KMS-11 (cell line): ENCODE measurements at regions not wholly inside any gene's neighbourhood (a gene's known extent, or its start where the extent isn't known, plus 50 kb on each side); places are given as distances from the start of the nearest gene placed in this dataset.

Experiments used
- H2AFZ ChIP-seq: fragments of 200-600 bp; sonication (generic); 2 replicates; pipeline ENCODE4 v1.6.1; 2016; ENCODE audit warnings: antibody characterized with exemption, mixed run types, low read depth
- H3K27ac ChIP-seq: fragments of 200-600 bp; sonication (generic); 2 replicates; pipeline ENCODE4 v1.6.1; 2016; ENCODE audit warnings: mild to moderate bottlenecking, mixed run types
- H3K27me3 ChIP-seq: fragments of 200-600 bp; sonication (generic); 2 replicates; pipeline ENCODE4 v1.6.1; 2017; ENCODE audit warnings: mild to moderate bottlenecking, low read depth, mixed run types, moderate library complexity; ENCODE audit not compliant: insufficient read depth
- H3K36me3 ChIP-seq: fragments of 200-600 bp; sonication (generic); 2 replicates; pipeline ENCODE4 v1.6.1; 2017; ENCODE audit warnings: mild to moderate bottlenecking, mixed run types; ENCODE audit not compliant: insufficient read depth
- H3K4me1 ChIP-seq: fragments of 200-600 bp; sonication (generic); 2 replicates; pipeline ENCODE4 v1.6.1; 2016; ENCODE audit warnings: mild to moderate bottlenecking, low read depth, mixed run types; ENCODE audit not compliant: poor library complexity, severe bottlenecking
- H3K4me2 ChIP-seq: fragments of 200-600 bp; sonication (generic); 2 replicates; pipeline ENCODE4 v1.7.0; 2016; ENCODE audit warnings: mild to moderate bottlenecking, mixed run types
- H3K4me3 ChIP-seq: fragments of 200-600 bp; sonication (generic); IDR thresholded peaks from 2 replicates; pipeline ENCODE4 v1.6.1; 2017; ENCODE audit warnings: low read depth, low read length, mixed read lengths; ENCODE audit not compliant: insufficient read depth
- H3K79me2 ChIP-seq: fragments of 200-600 bp; sonication (generic); 2 replicates; pipeline ENCODE4 v1.6.1; 2016; ENCODE audit warnings: low read depth, mixed run types; ENCODE audit not compliant: insufficient read depth
- H3K9ac ChIP-seq: fragments of 200-600 bp; sonication (generic); 2 replicates; pipeline ENCODE4 v1.6.1; 2016; ENCODE audit warnings: mild to moderate bottlenecking, mixed run types
- H4K20me1 ChIP-seq: fragments of 200-600 bp; sonication (generic); 2 replicates; pipeline ENCODE4 v1.6.1; 2016; ENCODE audit warnings: mild to moderate bottlenecking, mixed run types; ENCODE audit not compliant: insufficient read depth
- CTCF ChIP-seq: fragments of 200-600 bp; sonication (generic); conservative IDR thresholded peaks from 2 replicates; pipeline ENCODE4 v1.6.1; 2017; ENCODE audit warnings: low read depth, mild to moderate bottlenecking, antibody characterized with exemption, low read length, moderate library complexity, mixed read lengths

GRCh38 chr4:22090661-22091351 is 142.2 kb upstream of the KCNIP4 start:
- Histone ChIP-seq H3K4me3 (no peak overlapping the region), H4K20me1 (no peaks in the 10 kb centered on the region), H3K4me2 (no peak overlapping the region), H3K27ac (no peak overlapping the region), H3K9ac (no peak overlapping the region), H3K4me1 (no peaks in the 10 kb centered on the region), H2AFZ (no peak overlapping the region), H3K79me2 (no peaks in the 10 kb centered on the region), H3K27me3 (no peaks in the 10 kb centered on the region), H3K36me3 (no peaks in the 10 kb centered on the region)
- TF ChIP-seq CTCF: no peak

- Histone ChIP-seq H3K27me3 (no peaks in the 10 kb centered on the region), H3K4me1 (peaks cover 12% of the 10 kb centered on the region), H3K9ac (no peak overlapping the region), H3K79me2 (no peaks in the 10 kb centered on the region), H3K4me3 (no peak overlapping the region), H3K36me3 (no peaks in the 10 kb centered on the region), H4K20me1 (no peaks in the 10 kb centered on the region), H3K4me2 (no peak overlapping the region), H2AFZ (no peak overlapping the region), H3K27ac (no peak overlapping the region)
- no peak for TF ChIP-seq CTCF
Observed at GRCh38 chr4:22077571-22077970, 129.0 kb upstream of the KCNIP4 start.

- no peak overlapping the region for H3K9ac ChIP-seq
- no peaks in the 10 kb centered on the region for H3K79me2 ChIP-seq
- no peaks in the 10 kb centered on the region for H4K20me1 ChIP-seq
- no peak for TF ChIP-seq CTCF
- H3K27ac ChIP-seq: peak overlapping the region; percentile 63; the same call in 1 of the 2 replicates
- H3K4me1 ChIP-seq: peaks cover 26% of the 10 kb centered on the region
- no peak overlapping the region for H2AFZ ChIP-seq
- H3K4me2 ChIP-seq: peak overlapping the region; percentile 69
- H3K36me3 ChIP-seq: no peaks in the 10 kb centered on the region
- no peaks in the 10 kb centered on the region for H3K27me3 ChIP-seq
- no peak overlapping the region for H3K4me3 ChIP-seq
Observed at GRCh38 chr4:22072726-22073125, 124.2 kb upstream of the KCNIP4 start.

- Histone ChIP-seq H3K4me3 (no peak overlapping the region), H3K27ac (peak overlapping the region; percentile 63), H3K79me2 (no peaks in the 10 kb centered on the region), H3K4me1 (peaks cover 26% of the 10 kb centered on the region), H4K20me1 (no peaks in the 10 kb centered on the region), H3K4me2 (peak overlapping the region; percentile 69), H3K27me3 (no peaks in the 10 kb centered on the region), H3K36me3 (no peaks in the 10 kb centered on the region), H2AFZ (peak overlapping the region; percentile 64), H3K9ac (peak overlapping the region; percentile 20; the same call in 1 of the 2 replicates)
- no peak for TF ChIP-seq CTCF
Observed at GRCh38 chr4:22072240-22072639, 123.7 kb upstream of the KCNIP4 start.
